ENCODE measurements at regions not wholly inside any gene's neighbourhood (a gene's known extent, or its start where the extent isn't known, plus 50 kb on each side); places are given as distances from the start of the nearest gene placed in this dataset.

- H3K79me2 ChIP-seq (replicated peaks; ENCODE audit: insufficient read depth, low read length): no peaks in the 10 kb centered on the region
- H3K4me3 ChIP-seq (ENCODE audit: low read length): no peak overlapping the region
- H2AFZ ChIP-seq (ENCODE audit: low read depth, low read length): no peak overlapping the region
- no peaks in the 10 kb centered on the region for H3K27me3 ChIP-seq (ENCODE audit: insufficient read depth, low read depth, low read length)
- H3K9me3 ChIP-seq (ENCODE audit: low read length): no peaks in the 10 kb centered on the region
- no peaks in the 10 kb centered on the region for H3K9me2 ChIP-seq (ENCODE audit: insufficient read depth, low read length)
- peaks cover 3% of the 10 kb centered on the region for H3F3A ChIP-seq (ENCODE audit: insufficient read depth, low read length, poor library complexity, severe bottlenecking)
- H3K4me2 ChIP-seq (ENCODE audit: low read length): no peak overlapping the region
- peaks cover 4% of the 10 kb centered on the region for H3K36me3 ChIP-seq (ENCODE audit: insufficient read depth, low read length)
- H4K20me1 ChIP-seq (ENCODE audit: insufficient read depth): no peaks in the 10 kb centered on the region
- peak overlapping the region; percentile 46 for H3K27ac ChIP-seq (ENCODE audit: low read length)
- no peak overlapping the region for H3K9ac ChIP-seq (ENCODE audit: low read length)
- TF ChIP-seq EP300 (conservative IDR thresholded peaks at IDR 0.05; ENCODE audit: poor library complexity, severe bottlenecking) (peak; percentile 70), TAF1 (IDR thresholded peaks at IDR 0.05; ENCODE audit: low read depth) (no peak), POLR2AphosphoS5 (IDR thresholded peaks at IDR 0.05) (peak; percentile 40), SMC3 (conservative IDR thresholded peaks at IDR 0.05; ENCODE audit: poor library complexity) (no peak), REST (IDR thresholded peaks at IDR 0.05; ENCODE audit: borderline replicate concordance) (no peak), RAD21 (conservative IDR thresholded peaks at IDR 0.05) (no peak), EZH2 (IDR thresholded peaks at IDR 0.05; ENCODE audit: borderline replicate concordance, insufficient read depth, low read length, poor library complexity, severe bottlenecking) (no peak), CTCF (IDR thresholded peaks at IDR 0.05; ENCODE audit: poor library complexity, severe bottlenecking) (no peak), MXI1 (conservative IDR thresholded peaks at IDR 0.05; ENCODE audit: poor library complexity, severe bottlenecking) (no peak)
These were observed 158.9 kb upstream of the MTNR1B start for GRCh38 chr11:92810423-92811064.

- no peak for TF ChIP-seq MXI1 (conservative IDR thresholded peaks at IDR 0.05; ENCODE audit: poor library complexity, severe bottlenecking)
- no peak for TF ChIP-seq TAF1 (IDR thresholded peaks at IDR 0.05; ENCODE audit: low read depth)
- no peak for TF ChIP-seq CTCF (IDR thresholded peaks at IDR 0.05; ENCODE audit: poor library complexity, severe bottlenecking)
- no peak for TF ChIP-seq RAD21 (conservative IDR thresholded peaks at IDR 0.05)
- TF ChIP-seq EZH2 (IDR thresholded peaks at IDR 0.05; ENCODE audit: borderline replicate concordance, insufficient read depth, low read length, poor library complexity, severe bottlenecking): no peak
- TF ChIP-seq SMC3 (conservative IDR thresholded peaks at IDR 0.05; ENCODE audit: poor library complexity): no peak
- TF ChIP-seq POLR2AphosphoS5 (IDR thresholded peaks at IDR 0.05): no peak
- TF ChIP-seq REST (IDR thresholded peaks at IDR 0.05; ENCODE audit: borderline replicate concordance): no peak
- TF ChIP-seq EP300 (conservative IDR thresholded peaks at IDR 0.05; ENCODE audit: poor library complexity, severe bottlenecking): no peak
- Histone ChIP-seq H4K20me1 (ENCODE audit: insufficient read depth) (no peaks in the 10 kb centered on the region), H3K79me2 (replicated peaks; ENCODE audit: insufficient read depth, low read length) (no peaks in the 10 kb centered on the region), H3K9me3 (ENCODE audit: low read length) (no peaks in the 10 kb centered on the region), H3K9me2 (ENCODE audit: insufficient read depth, low read length) (no peaks in the 10 kb centered on the region), H3K27ac (ENCODE audit: low read length) (peak overlapping the region; percentile 46), H3K27me3 (ENCODE audit: insufficient read depth, low read depth, low read length) (no peaks in the 10 kb centered on the region), H2AFZ (ENCODE audit: low read depth, low read length) (no peak overlapping the region), H3F3A (ENCODE audit: insufficient read depth, low read length, poor library complexity, severe bottlenecking) (peaks cover 3% of the 10 kb centered on the region), H3K9ac (ENCODE audit: low read length) (no peak overlapping the region), H3K4me2 (ENCODE audit: low read length) (no peak overlapping the region), H3K4me3 (ENCODE audit: low read length) (no peak overlapping the region), H3K36me3 (ENCODE audit: insufficient read depth, low read length) (peaks cover 2% of the 10 kb centered on the region)
These were observed 158.1 kb upstream of the MTNR1B start for GRCh38 chr11:92811341-92811740.

Measured in neural cell (in vitro differentiated cells).